Panc1 (cell line): ENCODE measurements at regions not wholly inside any gene's neighbourhood (a gene's known extent, or its start where the extent isn't known, plus 50 kb on each side); places are given as distances from the start of the nearest gene placed in this dataset.

Source experiments
- CTCF ChIP-seq: fragments of 450-650 bp; IDR thresholded peaks from 2 replicates; pipeline ENCODE4 v1.5.1; 2017; ENCODE audit warnings: mild to moderate bottlenecking
- POLR2AphosphoS5 ChIP-seq: IDR thresholded peaks from 2 replicates; pipeline ENCODE4 v1.6.1; 2012; ENCODE audit warnings: mild to moderate bottlenecking, low read depth, low read length, moderate library complexity
- REST ChIP-seq, 2 experiments: IDR thresholded peaks; 2 replicates each; pipeline ENCODE4 v1.6.1; 2011 to 2012; ENCODE audit warnings: low read depth in 2 of 2, control low read depth in 1 of 2, low read length in 1 of 2, mild to moderate bottlenecking in 1 of 2, moderate library complexity in 1 of 2; ENCODE audit not compliant: insufficient read depth in 1 of 2

- TF ChIP-seq CTCF = no peak
- no peak for TF ChIP-seq POLR2AphosphoS5
- TF ChIP-seq REST (IDR thresholded peaks at IDR 0.05; ENCODE audit: insufficient read depth in 1 of 2, low read depth in 2 of 2, low read length in 1 of 2) = no peak
Observed at GRCh38 chr22:44399906-44400762, 87.4 kb upstream of the SHISAL1 start.
